NAMALWA (cell line): ENCODE measurements at regions not wholly inside any gene's neighbourhood (a gene's known extent, or its start where the extent isn't known, plus 50 kb on each side); places are given as distances from the start of the nearest gene placed in this dataset.
A peak's percentile ranks its signal among the peaks of the same experiment; 100 is the strongest.

Source experiments
- DNase-seq: peaks from one replicate; pipeline ENCODE4 v3.0.0-alpha.2; 2015; ENCODE audit warnings: low spot score

DNA sequence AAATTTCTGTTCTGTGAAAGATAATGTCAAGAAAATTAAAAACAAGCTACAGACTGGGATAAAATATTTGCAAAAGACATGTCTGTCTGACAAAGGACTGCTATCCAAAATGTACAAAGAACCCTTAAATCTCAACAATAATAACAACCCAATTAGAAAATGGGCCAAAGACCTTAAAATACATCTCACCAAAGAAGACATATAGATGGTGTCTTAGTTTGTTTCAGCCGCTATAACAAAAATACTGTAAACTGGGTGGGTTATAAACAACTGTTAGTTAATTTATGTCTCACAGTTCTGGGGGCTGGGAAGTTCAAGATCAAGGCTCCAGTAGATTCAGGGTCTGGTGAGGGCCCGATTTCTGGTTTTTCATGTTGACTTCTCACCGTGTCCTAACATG is 106.2 kb upstream of the AGTR1 start:
- DNase-seq, result no peak

DNA sequence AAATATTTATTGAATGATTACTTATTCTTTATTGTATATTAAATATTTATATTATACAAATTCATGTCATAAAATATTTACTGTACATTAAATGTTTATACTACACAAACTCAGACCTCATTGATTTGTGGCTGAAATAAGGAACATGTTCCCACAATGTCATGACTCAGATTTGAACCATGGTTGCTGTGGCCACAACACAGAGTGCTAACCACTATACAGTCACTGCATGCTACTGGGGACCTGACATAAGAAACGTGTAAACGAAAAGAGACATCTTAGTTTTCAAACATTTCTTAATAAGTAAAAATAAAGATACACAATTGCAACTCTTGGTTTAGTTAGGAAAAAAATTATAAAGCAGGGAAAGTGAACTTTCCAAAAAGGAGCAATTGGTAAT is 99.1 kb upstream of the AGTR1 start:
- no peak for DNase-seq

DNA sequence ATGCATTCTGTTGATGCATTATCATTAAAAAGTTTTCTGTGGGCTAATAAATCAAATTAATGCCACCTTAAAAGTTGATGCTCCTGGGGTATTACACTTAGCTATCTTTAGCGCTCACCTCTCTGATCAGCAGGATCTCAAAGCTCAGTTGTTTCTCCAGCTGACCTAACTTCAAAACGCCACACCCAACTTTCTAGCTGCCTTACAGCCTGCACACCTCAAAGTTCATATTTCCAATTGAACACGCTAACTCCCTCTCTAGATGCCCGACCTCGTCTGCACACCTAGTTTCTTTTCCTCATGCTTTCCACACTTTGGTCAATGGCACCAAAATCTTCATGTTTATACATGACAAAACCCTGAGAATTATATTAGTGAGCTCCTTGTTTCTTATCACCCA is 98.2 kb upstream of the AGTR1 start:
- DNase-seq, result no peak

DNA sequence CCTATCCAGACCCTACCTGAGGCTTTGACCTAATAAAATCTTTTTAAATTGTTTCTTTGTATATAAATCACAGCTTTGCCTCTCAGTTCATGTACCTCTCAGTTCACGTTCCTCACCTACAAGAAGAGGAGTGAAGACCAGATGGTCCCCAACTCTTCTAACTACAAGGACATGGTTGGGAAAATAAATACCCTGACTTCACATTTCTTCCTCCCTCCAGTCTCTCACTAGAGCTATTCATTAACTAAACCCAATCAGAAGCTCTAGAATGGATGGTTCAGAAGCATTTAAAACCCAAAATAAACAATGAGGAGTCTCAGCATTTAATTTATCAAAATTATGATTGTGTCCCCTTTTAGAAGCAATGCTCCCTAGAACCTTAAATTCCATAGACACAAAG is 97.3 kb upstream of the AGTR1 start:
- no peak for DNase-seq

DNA sequence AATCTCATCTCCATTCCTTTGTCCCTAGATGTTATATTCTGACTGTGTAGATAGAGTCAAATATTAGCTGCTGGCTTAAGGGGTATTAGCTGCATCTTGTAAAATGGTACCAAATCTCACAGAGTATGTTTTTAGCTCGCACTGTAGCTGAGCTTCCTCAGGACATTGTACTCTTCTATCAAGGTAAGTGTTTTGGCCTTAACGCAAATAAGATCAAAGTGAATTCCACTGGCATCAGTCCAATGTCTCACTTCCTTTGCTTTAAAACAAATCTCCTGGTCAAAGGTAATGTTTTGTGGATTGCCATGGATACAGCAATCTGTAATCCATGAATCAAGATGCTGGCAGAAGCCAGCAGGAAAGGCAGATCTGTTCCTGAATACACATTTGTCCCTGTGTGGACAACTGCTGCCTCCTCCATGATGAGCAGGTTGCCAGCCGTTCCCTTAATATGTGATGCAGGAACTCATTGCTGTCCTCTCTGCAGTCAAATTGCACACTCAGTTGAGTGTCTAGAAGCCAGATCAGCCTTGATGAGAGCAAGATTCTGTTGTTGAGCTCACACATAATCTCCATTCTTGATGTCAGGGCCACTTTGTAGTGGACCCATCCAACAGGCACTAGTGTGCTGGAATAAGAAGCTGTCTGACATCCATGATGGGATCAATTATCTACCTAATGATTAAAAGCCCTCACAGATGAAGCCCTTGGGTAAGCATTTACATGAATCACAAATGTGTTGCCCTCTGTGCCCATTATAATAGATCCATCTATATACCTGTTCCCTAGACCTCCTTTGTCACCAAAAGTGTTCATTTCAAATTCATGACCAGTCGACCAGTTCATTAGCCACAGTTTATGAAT is 96.6 kb upstream of the AGTR1 start:
- no peak for DNase-seq

DNA sequence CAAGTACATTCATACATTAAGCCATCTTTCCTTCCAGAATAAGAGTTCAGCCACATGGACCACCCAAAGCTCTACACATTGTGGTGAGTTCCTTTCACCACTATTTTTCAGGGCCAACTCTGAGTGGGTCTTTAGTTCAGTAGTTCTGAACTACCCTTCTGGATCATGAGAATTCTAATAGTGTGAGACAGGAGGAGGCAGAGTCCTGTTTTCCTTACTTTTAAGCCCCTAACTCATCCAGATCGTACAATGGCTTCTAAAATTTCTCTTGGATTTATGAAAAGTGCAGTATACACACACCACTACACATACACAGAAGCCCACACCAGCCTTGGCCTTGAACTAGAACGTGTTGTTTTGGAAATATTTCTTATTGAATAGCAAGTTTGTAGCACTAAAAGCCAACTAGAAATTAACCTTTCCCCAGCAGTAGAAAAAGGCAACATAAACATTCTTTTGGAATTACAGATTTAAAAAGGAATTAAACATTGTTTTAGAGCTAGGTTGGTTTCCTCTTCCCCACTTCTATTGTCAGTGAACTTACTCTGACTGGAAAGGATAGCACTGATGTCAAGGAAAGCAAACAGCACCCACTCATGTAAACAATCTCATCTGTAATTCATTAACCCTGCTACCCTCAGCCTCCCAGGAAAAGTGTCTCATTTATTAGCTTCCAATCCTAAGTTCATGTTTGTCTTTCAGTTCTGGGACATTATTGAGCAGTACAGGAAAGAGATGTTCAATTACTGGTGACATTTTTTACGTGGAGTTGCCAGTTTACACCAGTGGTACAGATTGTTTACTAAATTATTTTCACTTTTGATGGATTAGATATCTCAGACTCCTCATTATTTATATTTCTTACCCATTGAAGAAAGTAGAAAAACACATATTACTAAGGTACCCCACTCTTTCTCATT is 95.7 kb upstream of the AGTR1 start:
- DNase-seq, result no peak

DNA sequence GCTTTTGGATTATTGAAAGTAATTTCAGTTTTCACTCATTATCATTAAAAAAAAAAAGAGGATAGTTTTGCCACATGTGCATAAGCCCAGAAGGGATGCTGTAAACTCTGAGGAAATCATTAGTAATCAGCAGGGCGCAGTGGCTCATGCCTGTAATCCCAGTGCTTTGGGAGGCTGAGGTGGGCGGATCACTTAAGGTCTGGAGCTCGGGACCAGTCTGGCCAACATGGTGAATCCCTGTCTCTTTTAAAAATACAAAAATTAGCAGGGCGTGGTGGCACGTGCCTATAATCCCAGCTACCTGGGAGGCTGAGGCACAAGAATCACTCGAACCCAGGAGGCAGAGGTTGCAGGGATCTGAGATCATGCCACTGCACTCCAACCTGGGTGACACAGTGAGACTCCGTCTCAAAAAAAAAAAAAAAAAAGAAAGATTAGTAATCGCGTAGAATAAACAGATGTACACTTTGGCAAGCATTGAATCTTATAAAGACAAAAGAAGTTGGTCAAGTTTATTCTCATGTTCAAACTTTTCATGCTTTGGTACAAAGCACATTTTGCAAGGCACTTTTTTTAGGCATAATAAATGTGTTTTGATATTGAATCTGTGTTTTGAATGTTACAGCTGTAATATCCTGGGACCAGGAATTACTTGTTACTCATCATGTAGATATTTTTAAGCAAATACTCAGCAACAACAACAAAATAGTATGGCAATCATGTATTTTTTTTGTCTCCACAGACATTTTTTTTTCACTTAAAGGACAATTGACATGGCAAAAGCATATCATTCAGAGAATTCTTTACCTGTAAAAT is 93.2 kb upstream of the AGTR1 start:
- DNase-seq, result no peak

DNA sequence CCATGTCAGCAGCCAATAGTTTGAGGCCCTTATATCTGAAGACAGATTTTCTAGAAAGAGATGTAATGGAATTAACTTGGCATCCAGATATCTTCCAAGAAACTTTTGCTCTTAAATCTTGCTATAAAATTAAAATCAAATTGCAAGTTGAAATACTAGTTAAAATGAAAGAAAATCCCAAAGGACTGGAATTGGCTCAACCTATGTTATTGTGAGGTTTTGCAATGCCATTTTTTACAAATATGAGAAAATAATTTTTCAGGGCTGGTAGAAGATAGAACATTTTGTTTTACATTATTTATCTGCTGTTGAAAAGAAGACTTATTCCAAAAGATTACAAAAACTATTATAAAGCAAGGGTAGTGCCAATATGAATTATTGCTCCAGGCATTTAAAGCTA is 92.2 kb upstream of the AGTR1 start:
- no peak for DNase-seq

DNA sequence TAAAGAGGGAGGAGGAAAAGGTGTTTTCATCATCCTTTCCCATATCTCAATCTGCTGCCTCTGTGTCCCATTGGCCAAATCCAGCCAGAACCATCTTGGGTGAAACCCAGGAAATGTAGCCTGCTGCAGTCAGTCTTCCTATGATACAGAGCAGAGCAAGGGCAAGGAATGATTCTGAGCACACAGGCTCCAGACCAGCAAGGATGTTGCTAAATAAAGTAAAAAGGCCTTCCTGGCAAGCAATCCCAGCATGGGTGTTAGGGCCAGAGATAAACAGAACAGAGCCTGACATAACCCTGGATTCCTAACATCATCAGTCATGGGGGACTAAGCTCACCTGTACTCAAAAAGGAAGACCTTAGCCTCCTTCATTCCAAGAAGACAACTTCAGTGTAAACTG is 90.7 kb upstream of the AGTR1 start:
- no peak for DNase-seq

DNA sequence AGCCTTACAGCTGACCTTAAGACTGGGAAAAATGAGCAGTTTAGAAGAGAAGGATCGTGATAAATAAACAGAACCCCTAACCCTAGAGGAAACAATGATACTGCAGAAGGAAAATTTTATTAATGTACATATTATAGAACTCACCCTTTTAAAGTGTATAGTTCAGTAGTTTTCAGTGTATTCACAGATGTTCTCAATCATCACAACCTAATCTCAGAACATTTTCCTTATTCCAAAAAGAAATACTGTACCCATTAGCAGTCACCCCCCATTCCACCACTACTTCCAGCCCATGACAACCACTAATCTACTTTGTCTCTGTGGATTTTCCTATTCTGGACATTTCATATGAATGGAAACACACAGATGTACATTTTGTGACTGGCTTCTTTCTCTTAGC is 90.2 kb upstream of the AGTR1 start:
- no peak for DNase-seq

DNA sequence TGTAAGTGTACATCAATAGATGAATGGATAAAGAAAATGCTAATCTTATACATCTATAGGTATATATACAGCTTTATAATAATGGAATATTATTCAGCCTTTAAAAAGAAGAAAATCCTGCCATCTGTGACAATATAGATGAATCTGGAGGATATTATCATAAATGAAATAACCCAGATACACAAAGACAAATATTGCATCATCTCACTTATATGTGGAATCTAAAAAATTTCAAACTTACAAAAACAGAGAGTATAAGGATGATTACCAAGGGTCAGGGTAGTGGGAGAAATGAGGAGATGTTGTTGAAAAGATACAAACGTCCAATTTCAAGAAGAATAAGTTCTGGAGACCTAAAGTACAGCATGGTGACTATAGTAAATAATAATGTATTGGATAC is 85.4 kb upstream of the AGTR1 start:
- no peak for DNase-seq

DNA sequence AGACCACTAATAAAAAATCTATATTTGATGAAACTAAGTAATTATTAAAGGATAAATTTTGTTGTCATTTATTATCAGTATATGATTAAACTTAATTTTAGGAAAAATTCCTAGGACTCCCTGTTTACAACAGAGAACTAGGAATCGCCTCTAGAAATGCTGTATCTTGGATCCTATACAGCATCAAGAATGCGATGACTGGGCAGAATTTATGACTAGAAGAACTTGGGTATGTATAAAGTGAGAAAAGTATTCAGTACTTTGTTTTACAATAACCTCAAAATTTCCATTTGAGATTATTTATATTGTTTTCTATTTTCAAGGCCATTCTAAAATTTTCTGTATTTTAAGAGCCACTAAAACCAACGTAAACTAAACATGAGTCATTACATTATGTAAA is 82.3 kb upstream of the AGTR1 start:
- DNase-seq, result no peak

DNA sequence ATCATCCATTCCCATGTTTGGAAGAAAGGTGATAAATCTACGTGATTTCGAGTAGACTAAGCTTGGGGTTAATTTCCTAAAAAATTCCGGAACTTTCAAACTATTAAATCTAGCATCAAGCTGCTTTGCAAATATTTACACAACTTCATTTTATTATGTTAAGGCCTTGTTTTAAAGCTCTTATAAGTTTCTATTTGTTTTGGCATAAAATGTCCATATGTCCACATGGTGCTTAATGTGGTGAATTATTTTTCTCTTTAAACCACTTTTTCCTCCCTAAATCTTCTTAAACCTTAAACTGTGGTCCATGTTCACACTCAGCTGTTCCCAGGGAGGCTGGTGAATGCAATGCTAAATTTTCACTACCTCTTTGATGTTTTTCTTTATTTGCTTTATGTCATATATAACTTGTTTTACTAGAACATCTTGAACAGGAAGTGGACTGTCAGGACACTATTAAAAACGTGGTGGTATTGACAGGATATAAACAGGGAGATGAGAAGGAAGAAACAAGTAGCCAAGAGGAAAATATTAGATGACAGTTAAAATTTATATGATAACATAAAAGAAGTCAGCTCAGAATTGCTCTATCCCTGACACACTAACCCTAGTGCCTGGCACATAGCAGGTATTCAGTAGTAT is 72.5 kb upstream of the AGTR1 start:
- no peak for DNase-seq

DNA sequence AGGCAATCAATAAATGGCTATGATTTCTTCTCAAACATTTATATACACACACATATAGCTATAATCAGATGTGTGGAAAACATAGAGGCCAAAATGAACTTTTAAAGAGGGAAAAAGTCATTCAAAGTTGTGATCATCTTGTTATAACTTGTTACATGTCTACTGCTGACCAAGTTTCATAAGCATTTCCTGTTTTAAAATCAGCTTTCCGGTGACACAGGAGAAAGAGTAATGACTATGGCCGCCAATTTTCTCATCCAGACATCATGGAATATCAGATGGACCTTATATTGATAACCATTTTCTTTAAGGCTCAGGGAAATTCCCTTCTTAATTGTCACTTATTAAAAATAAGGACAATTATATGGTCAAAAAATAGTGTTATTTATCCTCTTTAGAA is 71.7 kb upstream of the AGTR1 start:
- no peak for DNase-seq

DNA sequence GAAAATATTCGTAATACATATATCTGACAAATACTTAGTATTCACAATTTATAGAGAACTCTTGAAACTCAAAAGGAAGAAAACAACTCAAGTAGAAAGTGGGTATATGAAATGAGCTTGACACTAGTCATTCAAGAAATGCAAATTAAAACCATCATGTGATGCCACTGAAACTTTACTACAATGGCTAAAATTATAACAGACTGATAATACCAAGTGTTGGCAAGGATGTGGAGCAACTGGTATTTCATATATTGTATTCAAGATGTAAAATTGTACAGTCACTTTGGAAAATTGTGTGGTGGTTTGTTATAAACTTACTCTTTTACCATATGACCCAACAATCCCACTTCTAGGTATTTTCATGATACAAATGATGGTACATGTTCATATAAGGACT is 68.7 kb upstream of the AGTR1 start:
- no peak for DNase-seq

DNA sequence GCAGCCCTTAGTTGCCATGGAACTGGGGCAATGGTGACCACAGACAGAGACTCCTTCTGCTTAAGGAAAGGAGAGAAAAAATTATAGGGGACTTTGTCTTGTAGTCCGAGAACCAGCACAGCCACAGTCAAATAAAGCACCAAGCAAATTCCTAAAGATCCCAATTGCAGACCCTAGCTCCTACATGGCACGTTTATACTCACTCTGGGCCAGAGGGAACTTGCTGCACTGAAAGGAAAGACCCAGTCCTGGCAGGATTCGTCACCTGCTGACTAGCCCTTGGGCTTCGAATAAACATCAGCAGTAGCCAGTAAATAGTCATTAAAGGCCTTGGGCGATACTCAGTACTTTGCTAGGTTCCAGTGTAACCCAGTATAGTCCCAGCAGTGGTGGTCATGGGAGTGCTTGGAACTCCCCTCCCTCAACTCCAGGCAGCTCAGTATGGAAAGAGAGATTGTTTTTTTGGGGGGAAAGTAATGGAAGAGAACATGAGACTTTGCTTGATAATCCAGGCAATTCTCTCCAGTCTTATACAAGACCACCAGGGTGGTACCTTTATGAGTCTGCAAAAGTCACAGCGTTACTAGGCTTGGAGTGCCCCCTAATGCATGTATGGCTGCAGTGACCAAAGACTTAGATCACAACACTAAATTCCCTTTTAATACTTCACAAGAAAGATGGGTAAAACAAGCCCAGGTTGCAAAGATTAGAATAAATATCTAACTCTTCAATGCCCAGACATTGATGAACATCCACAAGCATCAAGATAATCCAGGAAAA is 66.4 kb upstream of the AGTR1 start:
- DNase-seq, result peak; percentile 7

DNA sequence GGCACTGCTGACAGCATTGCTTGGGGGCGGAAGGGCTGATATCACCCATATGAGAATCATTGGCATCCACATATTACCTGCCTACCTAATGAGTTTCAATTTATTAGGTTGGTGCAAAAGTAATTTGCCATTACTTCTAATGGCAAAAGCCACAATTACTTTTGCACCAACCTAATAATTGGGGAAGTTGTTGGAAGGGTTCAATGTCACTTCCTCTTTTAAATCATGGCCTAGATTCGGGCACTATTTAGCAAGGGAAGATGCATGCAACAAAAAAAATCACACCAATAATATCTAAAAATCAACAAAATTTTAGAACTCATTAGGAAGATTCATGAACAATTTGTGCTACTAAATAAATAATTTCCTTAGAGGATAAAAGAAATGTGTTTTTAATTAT is 56.0 kb upstream of the AGTR1 start:
- DNase-seq, result no peak

DNA sequence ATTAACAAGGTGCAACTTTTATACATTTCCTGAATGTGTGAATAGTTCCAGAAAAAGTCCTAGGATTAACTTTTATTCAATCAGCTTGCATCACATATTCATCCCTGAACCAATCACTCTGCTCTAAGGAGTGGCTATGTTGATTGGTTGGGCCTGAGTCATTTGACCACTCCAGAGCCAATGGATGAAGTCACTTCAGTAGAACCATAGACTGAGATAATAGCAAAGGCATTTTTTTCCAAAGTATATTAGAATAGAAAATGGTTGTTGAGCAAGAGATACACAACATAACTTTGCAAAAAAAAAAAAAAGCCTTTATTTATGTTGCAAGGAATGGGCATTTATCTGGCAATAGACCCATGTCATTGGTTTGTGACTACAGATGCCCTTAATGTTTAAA is 55.5 kb upstream of the AGTR1 start:
- no peak for DNase-seq

DNA sequence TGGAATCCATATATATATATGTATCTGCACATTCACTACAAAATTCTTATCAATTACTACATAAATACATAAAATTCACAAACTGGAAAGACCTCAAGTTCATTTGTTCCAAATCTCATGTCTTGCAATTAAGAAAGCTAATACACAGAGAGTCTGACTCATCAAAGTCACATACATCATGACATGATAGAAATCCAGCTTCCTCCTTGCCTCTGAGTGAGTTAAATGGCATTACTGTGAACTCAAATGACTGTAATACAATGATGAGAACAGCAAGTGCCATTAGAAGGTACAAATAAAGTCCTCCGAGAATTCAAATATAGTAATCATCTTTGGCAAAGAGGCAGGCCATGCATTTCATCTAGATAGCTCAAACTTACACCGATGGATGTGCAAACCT is 55.1 kb upstream of the AGTR1 start:
- no peak for DNase-seq

DNA sequence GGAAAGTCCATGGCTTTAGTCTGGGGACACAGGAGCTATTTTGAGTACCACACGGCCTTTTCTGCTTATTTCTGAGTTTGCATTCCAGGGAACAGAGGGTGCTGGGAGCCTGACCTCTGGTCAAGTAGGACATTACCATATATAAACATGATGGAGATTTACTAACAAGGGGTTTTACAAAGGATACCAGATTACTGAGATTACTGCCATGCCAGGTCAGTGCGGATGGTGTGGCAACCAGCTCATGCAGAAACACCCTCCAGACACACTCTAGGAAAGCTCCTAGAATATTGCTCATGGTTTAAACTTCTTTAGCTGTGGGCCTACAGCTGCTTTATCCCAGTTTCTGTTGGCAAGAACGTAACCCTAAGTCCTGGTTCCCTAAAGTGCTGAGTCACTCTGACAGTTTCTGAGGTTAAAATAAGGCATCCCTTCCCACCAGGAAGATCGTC is 54.3 kb upstream of the AGTR1 start:
- DNase-seq, result no peak

DNA sequence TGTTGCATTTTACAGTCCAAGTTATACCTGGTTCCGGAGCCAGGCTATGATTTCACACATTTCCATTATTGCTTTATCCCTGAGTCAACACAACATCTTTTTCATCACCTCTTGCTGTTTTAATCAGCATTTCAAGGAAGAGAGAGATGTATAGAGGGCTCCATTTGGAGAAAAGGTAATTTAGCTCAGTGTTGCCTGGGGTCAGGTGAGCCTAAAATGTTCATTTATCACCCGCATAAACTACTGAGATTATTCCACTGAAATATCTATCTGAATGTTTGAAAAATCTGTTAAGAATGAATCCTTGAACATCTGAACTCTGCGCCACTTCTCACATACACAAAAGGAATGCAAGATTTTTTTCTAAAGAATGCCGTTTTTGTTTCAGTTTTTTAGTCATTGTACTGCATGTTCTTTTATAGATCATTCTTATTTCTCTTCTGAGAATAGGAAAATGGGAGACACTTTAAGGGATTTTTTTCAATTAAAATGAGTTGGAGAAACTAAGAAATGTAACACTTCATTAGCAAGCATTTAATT is 51.5 kb upstream of the AGTR1 start:
- DNase-seq, result no peak
